ENCODE measurements at regions not wholly inside any gene's neighbourhood (a gene's known extent, or its start where the extent isn't known, plus 50 kb on each side); places are given as distances from the start of the nearest gene placed in this dataset.
"Not testable (repeated sequence)": the region's sequence is repeated elsewhere in the genome, so short reads cannot be mapped to it uniquely, and the experiment has no call there.

- DNase-seq (ENCODE audit: low read depth): peak; percentile 79
Observed at GRCh38 chr2:224178056-224178455, 139.0 kb upstream of the SERPINE2 start.

GRCh38 chr2:224175538-224175937 lies 136.5 kb upstream of the SERPINE2 start:
- DNase-seq (ENCODE audit: low read depth): no peak

- no peak for DNase-seq (ENCODE audit: low read depth)
Observed at GRCh38 chr2:224174990-224175389, 135.9 kb upstream of the SERPINE2 start.

GRCh38 chr2:224174521-224174920 lies 135.4 kb upstream of the SERPINE2 start:
- DNase-seq (ENCODE audit: low read depth): no peak

- DNase-seq (ENCODE audit: low read depth): no peak
Observed at GRCh38 chr2:224173933-224174332, 134.8 kb upstream of the SERPINE2 start.

GRCh38 chr2:224173210-224173609 lies 134.1 kb upstream of the SERPINE2 start:
- DNase-seq (ENCODE audit: low read depth): no peak

GRCh38 chr2:224171226-224171625 lies 132.1 kb upstream of the SERPINE2 start:
- DNase-seq (ENCODE audit: low read depth): no peak

GRCh38 chr2:224169847-224170246 lies 130.8 kb upstream of the SERPINE2 start:
- no peak for DNase-seq (ENCODE audit: low read depth)

GRCh38 chr2:224167781-224168180 lies 128.7 kb upstream of the SERPINE2 start:
- not testable (repeated sequence) for DNase-seq (ENCODE audit: low read depth)

- no peak for DNase-seq (ENCODE audit: low read depth)
Observed at GRCh38 chr2:224166654-224167053, 127.6 kb upstream of the SERPINE2 start.

- no peak for DNase-seq (ENCODE audit: low read depth)
Observed at GRCh38 chr2:224165901-224166319, 126.8 kb upstream of the SERPINE2 start.

- no peak for DNase-seq (ENCODE audit: low read depth)
Observed at GRCh38 chr2:224163566-224164307, 124.7 kb upstream of the SERPINE2 start.

GRCh38 chr2:224162122-224162521 lies 123.0 kb upstream of the SERPINE2 start:
- DNase-seq (ENCODE audit: low read depth): no peak

- DNase-seq (ENCODE audit: low read depth): no peak
Observed at GRCh38 chr2:224161712-224162111, 122.6 kb upstream of the SERPINE2 start.

- no peak for DNase-seq (ENCODE audit: low read depth)
Observed at GRCh38 chr2:224160917-224161316, 121.8 kb upstream of the SERPINE2 start.

GRCh38 chr2:224159345-224159928 lies 120.4 kb upstream of the SERPINE2 start:
- no peak for DNase-seq (ENCODE audit: low read depth)

- no peak for DNase-seq (ENCODE audit: low read depth)
Observed at GRCh38 chr2:224158831-224159230, 119.7 kb upstream of the SERPINE2 start.

GRCh38 chr2:224158061-224158460 lies 119.0 kb upstream of the SERPINE2 start:
- DNase-seq (ENCODE audit: low read depth): no peak

GRCh38 chr2:224157655-224158054 lies 118.6 kb upstream of the SERPINE2 start:
- DNase-seq (ENCODE audit: low read depth): peak; percentile 51

GRCh38 chr2:224156436-224156835 lies 117.3 kb upstream of the SERPINE2 start:
- no peak for DNase-seq (ENCODE audit: low read depth)

- no peak for DNase-seq (ENCODE audit: low read depth)
Observed at GRCh38 chr2:224155896-224156295, 116.8 kb upstream of the SERPINE2 start.

- no peak for DNase-seq (ENCODE audit: low read depth)
Observed at GRCh38 chr2:224155371-224155770, 116.3 kb upstream of the SERPINE2 start.

GRCh38 chr2:224151680-224152310 lies 112.7 kb upstream of the SERPINE2 start:
- DNase-seq (ENCODE audit: low read depth): no peak
